NCI-H2171 (cell line): ENCODE measurements at regions not wholly inside any gene's neighbourhood (a gene's known extent, or its start where the extent isn't known, plus 50 kb on each side); places are given as distances from the start of the nearest gene placed in this dataset.
"Not testable (repeated sequence)": the region's sequence is repeated elsewhere in the genome, so short reads cannot be mapped to it uniquely, and the experiment has no call there.

Source experiments
- DNase-seq: peaks from one replicate; lab custom pipeline; 2025; lab: John Stamatoyannopoulos, UW

DNA sequence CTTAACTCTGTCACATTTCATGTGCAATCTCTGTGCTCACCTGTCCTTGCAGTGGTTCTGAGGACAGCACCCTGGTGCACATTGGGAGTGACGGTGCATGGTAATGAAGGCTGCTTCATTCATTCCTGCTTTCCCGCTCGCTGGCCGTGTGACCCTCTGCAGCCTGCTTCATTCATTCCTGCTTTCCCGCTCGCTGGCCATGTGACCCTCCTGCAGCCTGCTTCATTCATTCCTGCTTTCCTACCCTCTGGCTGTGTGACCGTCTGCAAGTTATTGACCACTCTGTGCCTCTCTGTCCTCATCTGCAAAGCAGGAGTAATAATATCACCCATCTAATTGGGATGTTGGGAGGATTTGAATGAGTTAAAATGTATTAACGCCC, 189.1 kb upstream of the TMEM132C start:
- DNase-seq: no peak

DNA sequence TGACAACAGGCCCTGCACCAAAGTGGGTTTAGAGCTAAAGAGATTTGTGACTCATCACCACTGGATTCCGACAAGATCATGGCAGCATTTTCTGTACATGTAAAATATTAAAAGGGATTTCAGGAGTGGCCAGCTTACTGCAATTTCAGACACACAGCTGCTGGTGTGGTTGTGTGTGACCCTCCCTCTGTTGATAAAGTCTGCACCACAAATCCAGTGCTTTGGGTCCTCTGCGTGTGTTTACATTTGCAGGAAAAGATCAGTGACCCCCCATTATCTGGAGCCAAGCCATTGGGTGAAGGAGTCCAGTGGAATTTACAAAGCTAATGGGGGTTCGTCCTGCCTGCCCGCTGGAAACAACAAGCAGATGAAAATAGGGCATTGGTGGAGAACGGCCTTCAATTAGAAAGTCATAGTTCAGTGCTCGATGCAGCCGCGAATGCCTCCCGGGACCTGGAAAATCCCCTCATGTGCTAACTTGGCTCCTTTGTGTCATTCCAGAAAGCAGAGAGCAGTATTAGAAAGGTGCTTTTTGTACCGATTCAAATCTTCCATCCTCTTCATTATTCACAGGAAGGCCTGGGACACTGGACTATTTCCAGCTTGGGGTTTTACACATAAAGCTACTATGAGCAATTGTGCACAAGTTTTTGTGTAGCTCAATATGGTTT, 188.5 kb upstream of the TMEM132C start:
- DNase-seq: no peak

- DNase-seq: no peak
Measured at GRCh38 chr12:128079446-128079845, 187.5 kb upstream of the TMEM132C start.

- DNase-seq: no peak
Measured at GRCh38 chr12:128083132-128083729, 183.7 kb upstream of the TMEM132C start.

DNA sequence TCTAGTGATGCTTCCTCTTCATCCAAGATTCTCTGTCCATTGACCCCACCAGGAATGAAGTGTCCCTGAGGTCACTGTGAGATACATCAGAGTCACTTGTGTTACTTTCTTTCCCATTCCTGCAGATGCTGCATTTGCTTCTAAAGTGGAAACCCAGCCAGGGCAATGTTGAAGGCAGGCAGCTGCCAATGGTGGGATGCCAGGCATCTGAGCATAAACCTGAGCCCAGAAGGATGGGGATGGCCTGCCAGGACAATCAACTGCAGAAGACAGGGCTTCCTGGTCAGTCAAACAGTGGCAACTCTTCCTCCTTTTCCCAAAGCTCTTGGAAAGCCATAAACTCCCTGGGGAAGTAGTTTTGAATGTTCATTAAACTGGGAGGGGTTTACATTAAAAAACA, 178.0 kb upstream of the TMEM132C start:
- no peak for DNase-seq

- no peak for DNase-seq
Measured at GRCh38 chr12:128089961-128090360, 177.0 kb upstream of the TMEM132C start.

GRCh38 chr12:128091101-128091720, 175.8 kb upstream of the TMEM132C start:
- DNase-seq: no peak

GRCh38 chr12:128091951-128092382, 175.0 kb upstream of the TMEM132C start:
- no peak for DNase-seq

DNA sequence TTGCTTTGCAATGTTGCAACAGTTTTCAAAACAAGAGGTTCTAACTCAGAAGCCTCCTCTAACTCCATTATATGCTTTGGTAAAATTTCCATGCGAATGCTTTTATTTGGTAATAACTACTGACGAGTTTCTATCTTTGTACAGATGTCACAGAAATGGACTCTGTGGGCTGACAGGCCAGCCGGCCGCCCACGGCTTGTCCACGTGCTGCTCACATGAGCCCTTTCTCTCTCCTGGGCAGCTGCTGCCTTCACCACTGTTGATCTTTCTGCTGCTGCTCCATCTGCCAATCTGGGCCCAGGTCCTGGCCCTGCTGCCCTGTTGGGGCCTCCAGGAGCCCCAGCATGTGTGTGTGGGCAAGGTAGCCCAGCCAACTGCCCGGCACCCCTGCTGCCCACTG, 168.2 kb upstream of the TMEM132C start:
- no peak for DNase-seq

- DNase-seq: no peak
Measured at GRCh38 chr12:128103152-128103551, 163.8 kb upstream of the TMEM132C start.

DNA sequence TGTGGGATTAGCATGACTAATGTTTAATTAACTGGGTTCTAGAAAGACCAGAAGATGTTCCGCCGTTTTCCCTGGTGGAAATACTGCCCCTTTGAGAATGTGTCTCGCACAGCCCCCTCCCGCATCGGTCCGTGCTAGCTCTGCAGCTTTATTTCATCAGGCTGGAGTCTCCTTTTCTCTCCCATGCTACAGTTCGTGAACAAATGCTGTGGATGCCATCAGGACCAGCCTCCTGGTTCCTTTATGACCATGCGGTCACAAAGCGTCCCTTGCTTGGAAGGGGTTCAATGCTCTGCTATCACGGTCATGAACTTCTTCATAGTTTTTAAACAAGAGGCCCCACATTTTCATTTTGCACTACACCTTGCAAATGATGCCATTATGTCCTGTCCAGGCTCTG, 157.7 kb upstream of the TMEM132C start:
- DNase-seq: no peak

DNA sequence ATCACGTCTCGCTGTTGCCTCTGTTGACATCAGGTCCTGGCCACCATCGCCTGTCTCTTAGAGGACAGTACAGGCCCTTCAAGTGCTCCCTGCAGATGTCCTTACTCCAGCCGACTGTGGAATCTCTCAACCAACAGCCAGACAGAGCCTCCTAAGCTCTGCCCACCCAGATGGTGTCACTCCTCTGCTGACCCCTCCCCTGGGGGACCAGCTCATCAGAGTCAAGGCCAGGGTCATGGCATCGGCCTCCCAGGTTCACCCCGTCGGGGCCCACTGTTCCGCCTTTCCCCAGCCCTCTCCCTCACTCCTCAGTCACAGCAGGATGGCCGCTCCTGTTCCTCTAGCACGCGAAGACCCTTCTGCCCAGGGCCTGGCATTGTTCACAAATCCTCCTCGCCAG, 157.3 kb upstream of the TMEM132C start:
- no peak for DNase-seq

DNA sequence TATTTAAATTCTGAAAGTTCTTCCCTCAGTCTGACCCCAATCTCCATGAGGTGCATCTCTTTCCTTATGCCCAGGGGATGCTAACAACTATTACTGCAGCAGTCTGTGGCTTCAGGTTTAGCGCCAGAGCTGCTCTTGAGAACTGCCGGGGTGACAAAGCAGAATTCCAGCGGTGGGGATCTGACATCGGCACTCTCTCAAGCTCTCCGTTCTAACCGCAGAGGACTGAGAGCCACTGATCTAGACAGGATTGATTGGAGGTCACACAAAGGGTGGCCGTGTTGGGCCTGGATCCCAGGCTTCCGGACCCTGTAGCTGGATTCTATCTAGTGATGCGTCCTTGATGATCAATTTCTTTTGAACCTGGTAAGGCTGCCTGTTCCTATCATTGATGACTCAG, 155.6 kb upstream of the TMEM132C start:
- no peak for DNase-seq

DNA sequence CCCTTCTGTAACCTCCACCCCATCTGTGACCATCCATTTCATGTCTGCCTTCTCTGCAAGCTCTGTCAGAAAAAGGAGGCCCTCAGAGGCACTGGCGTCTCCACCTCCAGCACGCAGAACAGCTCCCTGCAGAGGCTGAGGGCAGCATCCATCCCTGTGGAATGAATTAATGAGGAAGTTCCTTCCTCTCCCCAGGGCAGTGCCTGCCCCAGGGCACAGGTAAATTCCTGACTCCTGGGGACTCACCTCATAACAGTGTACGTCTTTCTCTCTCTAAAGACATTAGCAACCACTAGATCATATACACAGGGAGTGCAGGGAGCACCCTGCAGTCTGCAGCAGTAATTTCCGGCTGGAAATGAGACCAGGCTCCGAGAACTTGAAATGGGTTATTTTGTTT, 155.0 kb upstream of the TMEM132C start:
- DNase-seq: no peak

- DNase-seq: not testable (repeated sequence)
Measured at GRCh38 chr12:128113250-128113649, 153.7 kb upstream of the TMEM132C start.

DNA sequence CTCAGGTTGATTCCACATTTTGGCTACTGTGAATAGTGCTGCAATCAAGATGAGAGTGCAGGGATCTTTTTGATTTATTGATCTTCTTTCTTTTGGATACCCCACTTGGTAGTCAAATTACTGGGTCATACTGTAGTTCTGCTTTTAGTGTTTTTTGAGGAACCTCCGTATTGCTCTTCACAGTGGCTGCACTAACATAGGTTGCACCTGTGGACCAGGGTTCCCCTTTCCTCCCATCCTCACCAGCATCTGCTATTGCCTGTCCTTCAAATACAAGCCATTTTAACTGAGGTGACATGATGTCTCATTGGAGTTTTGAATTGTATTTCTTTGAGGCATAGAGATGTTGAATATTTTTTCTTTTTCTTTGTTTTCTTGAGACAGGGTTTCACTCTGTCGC, 152.5 kb upstream of the TMEM132C start:
- no peak for DNase-seq

- no peak for DNase-seq
Measured at GRCh38 chr12:128116537-128116936, 150.4 kb upstream of the TMEM132C start.

DNA sequence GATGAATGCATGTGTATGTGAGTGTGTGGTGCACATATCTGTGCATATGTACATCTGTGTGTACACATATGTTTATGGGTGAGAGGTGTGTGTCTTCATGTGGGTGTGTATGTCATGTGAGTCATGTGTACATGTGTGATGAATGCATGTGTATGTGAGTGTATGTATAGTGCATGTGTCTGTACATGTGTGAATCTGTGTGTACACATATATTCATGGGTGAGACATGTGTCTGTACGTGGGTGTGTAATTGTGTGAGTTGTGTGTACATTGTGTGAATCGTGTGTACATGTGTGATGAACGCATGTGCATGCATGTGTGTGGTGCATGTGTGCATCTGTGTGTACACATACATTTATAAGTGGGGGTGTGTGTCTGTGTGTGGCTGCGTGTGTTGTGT, 146.9 kb upstream of the TMEM132C start:
- no peak for DNase-seq

- no peak for DNase-seq
Measured at GRCh38 chr12:128121424-128121823, 145.5 kb upstream of the TMEM132C start.

DNA sequence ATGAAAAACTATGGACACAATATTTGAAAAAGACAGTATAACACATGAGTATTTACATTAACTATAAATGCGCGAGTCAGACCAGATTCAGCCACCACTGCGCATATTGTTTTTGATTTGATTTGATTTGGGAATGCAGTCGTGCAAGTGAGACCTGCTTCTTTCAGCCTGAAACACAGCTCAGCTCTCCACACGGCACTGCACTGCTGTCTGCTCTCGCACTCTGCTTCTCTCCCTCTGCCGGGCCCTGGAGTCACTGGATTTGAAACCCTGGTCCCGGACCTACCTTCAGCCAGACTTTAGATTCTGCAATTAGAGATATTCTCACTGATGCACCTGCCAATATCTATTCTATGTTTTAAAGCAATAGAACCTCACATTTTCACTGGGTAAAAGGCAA, 143.9 kb upstream of the TMEM132C start:
- no peak for DNase-seq

GRCh38 chr12:128131955-128132354, 135.0 kb upstream of the TMEM132C start:
- no peak for DNase-seq

DNA sequence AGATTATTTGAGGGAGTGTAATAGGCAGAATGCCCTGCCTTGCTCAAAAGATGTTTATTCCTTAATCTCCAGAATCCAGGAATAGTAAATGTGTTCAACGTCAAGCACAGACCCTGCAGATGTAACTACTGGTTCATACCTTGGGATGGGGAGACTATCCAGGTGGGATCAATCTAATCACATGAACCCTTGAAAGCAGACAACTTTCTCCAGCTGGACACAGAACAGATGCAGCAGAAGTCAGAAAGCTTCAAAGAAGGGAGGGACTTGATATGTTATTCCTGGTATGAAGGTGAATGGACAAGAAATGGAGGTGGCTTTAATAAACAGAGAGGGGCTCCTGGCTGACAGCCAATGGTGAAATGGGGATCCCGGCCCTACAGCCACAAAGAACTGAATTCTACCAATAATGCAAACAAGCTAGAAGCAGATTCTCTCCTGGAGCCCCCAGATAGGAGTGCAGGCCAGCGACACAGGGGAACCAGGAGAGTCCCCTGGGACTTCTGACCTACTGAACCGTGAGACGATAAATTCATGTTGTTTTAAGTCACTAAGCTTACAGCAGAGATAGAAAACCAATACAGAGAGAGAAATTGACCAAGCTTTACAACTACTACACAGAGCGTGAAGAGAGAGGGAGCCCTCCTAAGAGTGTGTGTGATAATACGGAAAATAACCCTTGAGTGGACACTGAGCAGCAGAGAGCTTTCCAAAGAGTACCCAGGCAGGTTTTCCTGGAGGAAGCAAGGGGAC, 133.5 kb upstream of the TMEM132C start:
- no peak for DNase-seq

DNA sequence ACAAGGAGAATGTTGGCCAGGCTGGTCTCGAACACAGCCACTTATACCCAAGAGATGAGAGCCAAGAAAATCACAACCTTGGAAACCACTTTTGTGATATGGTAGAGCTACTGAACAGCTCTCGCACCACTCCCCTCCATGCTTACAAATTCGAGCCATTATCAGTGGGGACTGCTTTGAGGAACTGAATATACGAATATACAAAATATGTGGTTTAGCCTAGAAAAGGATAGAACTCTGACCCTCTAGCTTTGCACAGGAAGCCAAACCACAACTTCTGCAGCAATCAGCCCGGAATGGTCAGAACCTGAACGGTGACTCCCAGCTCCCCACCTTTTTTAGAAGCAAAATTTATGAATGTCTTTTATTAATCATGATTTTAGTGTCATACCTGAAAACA, 129.8 kb upstream of the TMEM132C start:
- DNase-seq: no peak
